NCI-H187 (cell line): ENCODE measurements at regions not wholly inside any gene's neighbourhood (a gene's known extent, or its start where the extent isn't known, plus 50 kb on each side); places are given as distances from the start of the nearest gene placed in this dataset.
"Not testable (repeated sequence)": the region's sequence is repeated elsewhere in the genome, so short reads cannot be mapped to it uniquely, and the experiment has no call there.

ENCODE experiments used
- DNase-seq, 2 experiments: peaks; one replicate each; lab custom pipeline; 2025; lab: John Stamatoyannopoulos, UW

- no peak for DNase-seq
Measured at GRCh38 chr21:28181730-28182129, 810.9 kb downstream of the LTN1 start.

- DNase-seq = no peak
Measured at GRCh38 chr21:28179136-28179535, 813.5 kb downstream of the LTN1 start.

- no peak for DNase-seq
Measured at GRCh38 chr21:28177124-28177523, 815.6 kb downstream of the LTN1 start.

- no peak for DNase-seq
Measured at GRCh38 chr21:28174701-28175100, 818.0 kb downstream of the LTN1 start.

- no peak for DNase-seq
Measured at GRCh38 chr21:28174006-28174405, 818.7 kb downstream of the LTN1 start.

GRCh38 chr21:28172376-28172775 is 820.3 kb downstream of the LTN1 start:
- no peak for DNase-seq

- DNase-seq = no peak
Measured at GRCh38 chr21:28167366-28167765, 825.3 kb downstream of the LTN1 start.

- not testable (repeated sequence) for DNase-seq
Measured at GRCh38 chr21:28164519-28164918, 828.2 kb downstream of the LTN1 start.

- not testable (repeated sequence) for DNase-seq
Measured at GRCh38 chr21:28162052-28162451, 830.6 kb downstream of the LTN1 start.

- no peak for DNase-seq
Measured at GRCh38 chr21:28160378-28160777, 832.3 kb downstream of the LTN1 start.

GRCh38 chr21:28159396-28159795 is 833.3 kb downstream of the LTN1 start:
- DNase-seq = no peak

- no peak for DNase-seq
Measured at GRCh38 chr21:28156590-28156989, 836.1 kb downstream of the LTN1 start.

- no peak for DNase-seq
Measured at GRCh38 chr21:28154121-28154520, 838.6 kb downstream of the LTN1 start.

- no peak for DNase-seq
Measured at GRCh38 chr21:28152732-28153131, 839.9 kb downstream of the LTN1 start.

GRCh38 chr21:28151758-28152157 is 840.9 kb downstream of the LTN1 start:
- no peak for DNase-seq

GRCh38 chr21:28150778-28151177 is 841.9 kb downstream of the LTN1 start:
- no peak for DNase-seq

GRCh38 chr21:28148400-28149064 is 844.1 kb downstream of the LTN1 start:
- no peak for DNase-seq

GRCh38 chr21:28144653-28145052 is 848.0 kb downstream of the LTN1 start:
- DNase-seq = no peak

GRCh38 chr21:28144089-28144488 is 848.6 kb downstream of the LTN1 start:
- no peak for DNase-seq

- DNase-seq = no peak
Measured at GRCh38 chr21:28142697-28143096, 850.0 kb downstream of the LTN1 start.

GRCh38 chr21:28138272-28138671 is 854.4 kb downstream of the LTN1 start:
- DNase-seq = no peak

GRCh38 chr21:28136656-28137255 is 855.9 kb downstream of the LTN1 start:
- DNase-seq = no peak

GRCh38 chr21:28135646-28136045 is 857.0 kb downstream of the LTN1 start:
- DNase-seq = no peak

- no peak for DNase-seq
Measured at GRCh38 chr21:28133116-28133515, 859.6 kb downstream of the LTN1 start.
